Colonic mucosa (tissue), 4 donors: ENCODE measurements at regions not wholly inside any gene's neighbourhood (a gene's known extent, or its start where the extent isn't known, plus 50 kb on each side); places are given as distances from the start of the nearest gene placed in this dataset.

ENCODE experiments used
- DNase-seq: peaks from one replicate; pipeline ENCODE4 v3.0.0-alpha.2; 2020
- H3K27ac ChIP-seq: fragments of 200-600 bp; one replicate; pipeline ENCODE4 v1.8.0; 2021
- H3K27me3 ChIP-seq: fragments of 200-600 bp; one replicate; pipeline ENCODE4 v1.8.0; 2021
- H3K36me3 ChIP-seq: fragments of 200-600 bp; one replicate; pipeline ENCODE4 v1.8.0; 2021
- H3K4me1 ChIP-seq: fragments of 200-600 bp; one replicate; pipeline ENCODE4 v1.8.0; 2021; ENCODE audit warnings: mild to moderate bottlenecking
- H3K4me3 ChIP-seq: fragments of 200-600 bp; one replicate; pipeline ENCODE4 v1.8.0; 2021
- H3K9ac ChIP-seq, 2 donors: one replicate each; pipeline ENCODE4 v1.7.0; 2013; ENCODE audit warnings: control low read depth in 2 of 2, low read depth in 2 of 2, low read length in 2 of 2
- H3K9me3 ChIP-seq: fragments of 200-600 bp; one replicate; pipeline ENCODE4 v1.8.0; 2021
- intact Hi-C: fragments of 100-400 bp; cut with DNase I; formaldehyde crosslinking; loops from one replicate; pipeline ENCODE4 v1.14.1; 2022
- TF ChIP-seq, protein P1 (sequence below): fragments of 200-600 bp; IDR thresholded peaks from one replicate; pipeline ENCODE4 v1.8.0; 2022; ENCODE audit warnings: antibody characterized with exemption, mild to moderate bottlenecking
- donor health status: healthy.
- donor health status: DM: no; HTN: no; CAD: no.
- donor health status: DM: no; HTN: no; CAD: no.

DNA sequence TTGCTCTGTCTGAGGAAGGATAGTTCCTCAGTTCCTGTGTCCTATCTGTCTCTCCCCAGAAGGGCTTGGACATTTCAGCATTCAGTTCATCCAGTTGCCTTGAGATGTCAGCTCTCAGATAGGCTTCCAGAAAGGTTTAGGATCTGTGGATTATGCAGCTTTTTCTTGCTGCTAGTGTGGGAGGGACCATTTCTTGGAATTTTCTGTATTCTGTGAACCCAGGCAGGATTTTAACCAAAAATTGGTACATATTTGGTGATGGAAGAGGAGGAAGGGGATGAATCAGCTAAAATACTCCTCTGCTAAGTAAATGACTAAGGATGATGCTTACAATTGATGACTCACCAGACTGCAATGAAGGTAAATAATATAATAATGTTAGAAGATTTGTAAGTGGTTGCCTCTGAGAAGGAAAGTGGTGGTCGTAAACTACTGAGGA, 58.6 kb upstream of the DOCK10 start:
- no peaks in the 10 kb centered on the region for H3K9me3 ChIP-seq
- no peaks in the 10 kb centered on the region for H3K4me1 ChIP-seq
- no peak for DNase-seq
- H3K4me3 ChIP-seq = no peak overlapping the region
- no peak overlapping the region for H3K27ac ChIP-seq
- no peaks in the 10 kb centered on the region for H3K36me3 ChIP-seq
- no peaks in the 10 kb centered on the region for H3K27me3 ChIP-seq
- TF ChIP-seq, protein P1, sequence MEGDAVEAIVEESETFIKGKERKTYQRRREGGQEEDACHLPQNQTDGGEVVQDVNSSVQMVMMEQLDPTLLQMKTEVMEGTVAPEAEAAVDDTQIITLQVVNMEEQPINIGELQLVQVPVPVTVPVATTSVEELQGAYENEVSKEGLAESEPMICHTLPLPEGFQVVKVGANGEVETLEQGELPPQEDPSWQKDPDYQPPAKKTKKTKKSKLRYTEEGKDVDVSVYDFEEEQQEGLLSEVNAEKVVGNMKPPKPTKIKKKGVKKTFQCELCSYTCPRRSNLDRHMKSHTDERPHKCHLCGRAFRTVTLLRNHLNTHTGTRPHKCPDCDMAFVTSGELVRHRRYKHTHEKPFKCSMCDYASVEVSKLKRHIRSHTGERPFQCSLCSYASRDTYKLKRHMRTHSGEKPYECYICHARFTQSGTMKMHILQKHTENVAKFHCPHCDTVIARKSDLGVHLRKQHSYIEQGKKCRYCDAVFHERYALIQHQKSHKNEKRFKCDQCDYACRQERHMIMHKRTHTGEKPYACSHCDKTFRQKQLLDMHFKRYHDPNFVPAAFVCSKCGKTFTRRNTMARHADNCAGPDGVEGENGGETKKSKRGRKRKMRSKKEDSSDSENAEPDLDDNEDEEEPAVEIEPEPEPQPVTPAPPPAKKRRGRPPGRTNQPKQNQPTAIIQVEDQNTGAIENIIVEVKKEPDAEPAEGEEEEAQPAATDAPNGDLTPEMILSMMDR = no peak
- no peak overlapping the region for H3K9ac ChIP-seq
- intact Hi-C loops = no loop called here

DNA sequence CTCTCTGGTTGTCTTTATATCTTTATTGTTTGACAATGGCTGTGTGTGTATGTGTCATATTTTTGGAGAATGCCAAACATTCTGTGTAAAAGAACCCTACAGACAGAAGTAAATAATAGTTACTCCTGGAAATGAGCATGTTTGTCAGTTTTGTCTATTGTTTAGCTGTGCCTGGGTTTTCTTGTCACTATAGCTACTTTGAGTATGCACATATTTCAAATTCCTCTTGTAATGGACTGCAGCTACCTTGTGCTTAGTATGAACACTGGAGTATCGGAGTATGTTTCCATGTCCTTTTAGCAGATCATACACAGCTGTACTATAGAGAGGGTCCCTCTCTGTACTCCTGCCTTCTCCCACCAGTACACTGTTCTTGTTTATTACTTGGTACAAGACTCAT, 58.0 kb upstream of the DOCK10 start:
- TF ChIP-seq, protein P1 = no peak
- no peaks in the 10 kb centered on the region for H3K9me3 ChIP-seq
- intact Hi-C loops = no loop called here
- no peaks in the 10 kb centered on the region for H3K27me3 ChIP-seq
- H3K4me3 ChIP-seq = no peak overlapping the region
- H3K36me3 ChIP-seq = no peaks in the 10 kb centered on the region
- no peaks in the 10 kb centered on the region for H3K4me1 ChIP-seq
- H3K27ac ChIP-seq = no peak overlapping the region
- no peak for DNase-seq
- no peak overlapping the region for H3K9ac ChIP-seq

GRCh38 chr2:225097035-225097434, 54.8 kb upstream of the DOCK10 start:
- TF ChIP-seq, protein P1 = no peak
- Histone ChIP-seq H3K4me1 (no peaks in the 10 kb centered on the region), H3K36me3 (no peaks in the 10 kb centered on the region), H3K27ac (no peak overlapping the region), H3K9ac (no peak overlapping the region), H3K4me3 (no peak overlapping the region), H3K9me3 (no peaks in the 10 kb centered on the region), H3K27me3 (no peaks in the 10 kb centered on the region)
- no peak for DNase-seq
- intact Hi-C loops = no loop called here
